ENCODE measurements at regions not wholly inside any gene's neighbourhood (a gene's known extent, or its start where the extent isn't known, plus 50 kb on each side); places are given as distances from the start of the nearest gene placed in this dataset.

DNA sequence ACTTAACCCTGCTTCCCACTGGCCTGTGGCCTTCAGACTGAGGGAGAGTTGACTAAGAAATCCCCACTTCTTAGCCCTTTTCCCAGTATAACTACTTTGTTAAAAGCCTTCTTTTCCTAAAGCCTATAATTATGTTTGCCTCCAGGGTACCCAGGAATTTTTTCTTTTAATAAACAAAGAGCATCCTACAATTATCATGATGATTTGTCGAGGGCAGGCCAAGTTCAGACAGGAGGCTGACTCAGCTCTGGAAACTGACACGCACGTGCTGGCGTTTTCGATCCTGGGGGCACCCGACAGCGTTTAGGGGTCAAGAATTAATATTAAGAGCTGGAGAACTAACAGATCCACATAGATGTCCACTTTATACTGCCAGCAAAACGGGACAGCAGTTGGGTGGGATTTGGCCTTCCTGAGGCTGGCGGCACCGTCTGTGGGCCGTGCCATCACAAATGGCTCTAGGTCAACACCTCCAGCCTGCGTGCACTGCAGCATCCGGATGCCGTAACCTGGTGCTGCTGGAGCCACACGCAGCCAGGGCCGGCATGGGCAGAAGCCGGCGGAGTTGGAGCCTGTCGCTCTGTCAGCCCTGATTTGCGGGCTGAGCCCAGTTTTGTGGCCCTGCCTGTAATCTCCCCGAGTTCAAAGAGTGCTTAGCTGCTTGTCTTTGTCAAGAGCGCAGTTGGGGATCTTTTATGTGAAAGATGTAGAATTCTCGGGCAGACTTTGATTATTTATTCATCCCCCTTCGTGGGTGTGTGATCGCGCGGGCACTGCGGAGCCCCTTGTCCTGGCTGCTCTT is 191.0 kb downstream of the GLI2 start:
- TF ChIP-seq, protein P1, sequence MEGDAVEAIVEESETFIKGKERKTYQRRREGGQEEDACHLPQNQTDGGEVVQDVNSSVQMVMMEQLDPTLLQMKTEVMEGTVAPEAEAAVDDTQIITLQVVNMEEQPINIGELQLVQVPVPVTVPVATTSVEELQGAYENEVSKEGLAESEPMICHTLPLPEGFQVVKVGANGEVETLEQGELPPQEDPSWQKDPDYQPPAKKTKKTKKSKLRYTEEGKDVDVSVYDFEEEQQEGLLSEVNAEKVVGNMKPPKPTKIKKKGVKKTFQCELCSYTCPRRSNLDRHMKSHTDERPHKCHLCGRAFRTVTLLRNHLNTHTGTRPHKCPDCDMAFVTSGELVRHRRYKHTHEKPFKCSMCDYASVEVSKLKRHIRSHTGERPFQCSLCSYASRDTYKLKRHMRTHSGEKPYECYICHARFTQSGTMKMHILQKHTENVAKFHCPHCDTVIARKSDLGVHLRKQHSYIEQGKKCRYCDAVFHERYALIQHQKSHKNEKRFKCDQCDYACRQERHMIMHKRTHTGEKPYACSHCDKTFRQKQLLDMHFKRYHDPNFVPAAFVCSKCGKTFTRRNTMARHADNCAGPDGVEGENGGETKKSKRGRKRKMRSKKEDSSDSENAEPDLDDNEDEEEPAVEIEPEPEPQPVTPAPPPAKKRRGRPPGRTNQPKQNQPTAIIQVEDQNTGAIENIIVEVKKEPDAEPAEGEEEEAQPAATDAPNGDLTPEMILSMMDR (IDR thresholded peaks at IDR 0.05; ENCODE audit: low read depth, low read length) = no peak
- no peaks in the 10 kb centered on the region for H3K27me3 ChIP-seq (ENCODE audit: control insufficient read depth, insufficient read depth, low read length)
- ChIA-PET CTCF (interaction anchor here (1.2 kb wide), 1 partner anchor 144 kb away, joined by 5 read pairs; no protein-coding TSS in a partner anchor), POLR2A (no interaction called here)
- peaks cover 5% of the 10 kb centered on the region; the same call in 1 of the 2 replicates for H3K9me3 ChIP-seq (ENCODE audit: control insufficient read depth, insufficient read depth, low read length)
- no peak for DNase-seq (ENCODE audit: low read depth, low spot score)
- no peak overlapping the region for H3K4me3 ChIP-seq (ENCODE audit: low read depth, low read length)
- peak overlapping the region; percentile 21 for H3K27ac ChIP-seq (ENCODE audit: low read depth, low read length)

DNA sequence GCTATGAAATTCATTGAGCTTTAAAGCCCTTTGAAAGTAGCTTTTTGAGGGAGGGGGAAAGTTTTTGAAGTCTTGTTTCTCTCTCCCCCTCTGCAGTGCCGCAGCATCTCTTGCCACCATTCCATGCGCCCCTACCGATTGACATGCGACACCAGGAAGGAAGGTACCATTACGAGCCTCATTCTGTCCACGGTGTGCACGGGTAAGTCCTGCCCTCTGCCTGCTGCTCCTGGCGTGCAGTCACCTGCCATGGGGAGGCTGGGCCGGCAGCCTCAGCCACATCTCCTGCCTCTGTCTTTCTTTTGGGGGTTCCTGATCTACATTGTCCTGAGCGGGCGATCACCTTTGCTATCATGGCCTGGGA is 191.6 kb downstream of the GLI2 start:
- no peak overlapping the region for H3K4me3 ChIP-seq (ENCODE audit: low read depth, low read length)
- DNase-seq (ENCODE audit: low read depth, low spot score) = no peak
- POLR2A ChIA-PET = no interaction called here
- TF ChIP-seq, protein P1 (IDR thresholded peaks at IDR 0.05; ENCODE audit: low read depth, low read length) = no peak
- H3K27me3 ChIP-seq (ENCODE audit: control insufficient read depth, insufficient read depth, low read length) = no peaks in the 10 kb centered on the region
- CTCF ChIA-PET = interaction anchor here (1.2 kb wide), 1 partner anchor 144 kb away, joined by 5 read pairs; no protein-coding TSS in a partner anchor
- no peak overlapping the region for H3K27ac ChIP-seq (ENCODE audit: low read depth, low read length)
- peaks cover 5% of the 10 kb centered on the region; the same call in 1 of the 2 replicates for H3K9me3 ChIP-seq (ENCODE audit: control insufficient read depth, insufficient read depth, low read length)

DNA sequence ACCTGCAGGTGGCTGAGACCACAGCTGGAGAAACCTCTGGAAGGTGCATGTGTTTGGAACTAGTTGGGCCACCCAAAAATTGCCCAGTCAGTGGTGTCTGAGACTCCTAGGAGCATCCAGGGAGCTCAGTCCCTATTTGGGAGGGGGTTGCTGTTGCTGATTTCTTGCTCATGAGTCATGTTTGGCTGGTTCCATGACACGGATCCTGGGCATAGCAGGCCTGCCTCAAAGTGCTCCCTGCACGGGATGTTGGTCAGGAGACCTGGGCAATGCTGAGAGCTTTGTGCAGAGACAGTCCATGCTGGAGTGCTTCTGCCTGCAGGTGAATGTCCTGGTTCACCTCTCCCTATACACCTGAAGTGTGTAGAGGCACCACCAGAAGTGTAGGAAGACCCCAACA is 194.2 kb downstream of the GLI2 start:
- H3K27ac ChIP-seq (ENCODE audit: low read depth, low read length) = peak overlapping the region; percentile 52
- POLR2A ChIA-PET = interaction anchor here (1.0 kb wide), 1 partner anchor 14 kb away, joined by 4 read pairs; no protein-coding TSS in a partner anchor
- DNase-seq (ENCODE audit: low read depth, low spot score) = no peak

DNA sequence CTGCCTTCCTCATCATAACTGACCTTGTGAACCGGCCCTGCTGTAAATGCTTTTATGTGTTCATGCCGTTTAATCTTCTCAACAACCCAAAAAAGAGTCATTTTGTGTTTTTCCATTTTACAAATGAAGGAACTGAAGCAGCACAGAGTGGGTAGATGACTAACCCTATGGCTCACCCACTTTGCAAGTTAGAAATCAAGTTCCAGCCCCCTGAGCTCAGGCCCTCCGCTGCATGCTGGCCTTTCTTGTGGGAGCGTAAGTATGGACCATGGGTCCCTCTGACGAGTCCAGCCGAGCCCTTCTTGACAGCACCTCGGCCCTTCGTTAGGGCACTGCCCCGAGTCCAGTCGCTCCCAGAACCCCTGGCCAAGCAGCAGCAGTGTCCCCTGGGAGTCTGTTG is 194.6 kb downstream of the GLI2 start:
- no peak overlapping the region for H3K4me3 ChIP-seq (ENCODE audit: low read depth, low read length)
- no peak for DNase-seq (ENCODE audit: low read depth, low spot score)
- H3K27me3 ChIP-seq (ENCODE audit: control insufficient read depth, insufficient read depth, low read length) = no peaks in the 10 kb centered on the region
- ChIA-PET POLR2A (interaction anchor here (1.0 kb wide), 1 partner anchor 14 kb away, joined by 4 read pairs; no protein-coding TSS in a partner anchor), CTCF (no interaction called here)
- H3K9me3 ChIP-seq (ENCODE audit: control insufficient read depth, insufficient read depth, low read length) = peaks cover 5% of the 10 kb centered on the region; the same call in 1 of the 2 replicates
- peak overlapping the region; percentile 52 for H3K27ac ChIP-seq (ENCODE audit: low read depth, low read length)
- TF ChIP-seq, protein P1 (IDR thresholded peaks at IDR 0.05; ENCODE audit: low read depth, low read length) = no peak

More for the DNA sequence above, 194.2 kb downstream of the GLI2 start:
- CTCF ChIA-PET = no interaction called here
- peaks cover 5% of the 10 kb centered on the region; the same call in 1 of the 2 replicates for H3K9me3 ChIP-seq (ENCODE audit: control insufficient read depth, insufficient read depth, low read length)
- TF ChIP-seq, protein P1 (IDR thresholded peaks at IDR 0.05; ENCODE audit: low read depth, low read length) = no peak
- H3K27me3 ChIP-seq (ENCODE audit: control insufficient read depth, insufficient read depth, low read length) = no peaks in the 10 kb centered on the region
- no peak overlapping the region for H3K4me3 ChIP-seq (ENCODE audit: low read depth, low read length)

DNA sequence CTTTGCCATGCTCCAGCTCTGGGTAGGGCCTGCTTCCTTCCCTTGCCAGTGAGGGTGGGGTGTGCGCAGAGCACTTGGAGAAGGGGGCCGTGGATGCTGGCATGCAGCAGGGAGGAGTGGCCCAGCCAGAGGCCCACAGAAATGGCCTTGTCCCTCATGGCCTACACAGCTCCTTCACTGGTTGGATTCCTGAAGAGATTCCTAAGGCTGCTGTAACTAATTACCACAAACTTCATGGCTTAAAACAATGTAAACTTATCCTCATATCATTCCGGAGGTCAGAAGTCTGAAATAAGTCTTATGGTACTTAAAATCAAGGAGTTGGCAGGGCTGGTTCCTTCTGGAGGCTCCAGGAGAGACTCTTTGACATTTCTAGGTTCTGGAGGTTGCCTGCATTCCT is 195.2 kb downstream of the GLI2 start:
- Histone ChIP-seq H3K4me3 (ENCODE audit: low read depth, low read length) (no peak overlapping the region), H3K9me3 (ENCODE audit: control insufficient read depth, insufficient read depth, low read length) (peaks cover 5% of the 10 kb centered on the region; the same call in 1 of the 2 replicates), H3K27ac (ENCODE audit: low read depth, low read length) (peak overlapping the region; percentile 52), H3K27me3 (ENCODE audit: control insufficient read depth, insufficient read depth, low read length) (no peaks in the 10 kb centered on the region)
- ChIA-PET POLR2A (no interaction called here), CTCF (no interaction called here)
- TF ChIP-seq, protein P1 (IDR thresholded peaks at IDR 0.05; ENCODE audit: low read depth, low read length) = no peak
- no peak for DNase-seq (ENCODE audit: low read depth, low spot score)

Measured in AG04450 (cell line).